Hepatocyte (in vitro differentiated cells): ENCODE measurements at regions not wholly inside any gene's neighbourhood (a gene's known extent, or its start where the extent isn't known, plus 50 kb on each side); places are given as distances from the start of the nearest gene placed in this dataset.

ENCODE experiments used
- DNase-seq: peaks from one replicate; pipeline ENCODE4 v3.0.0-alpha.2; 2016; ENCODE audit warnings: low spot score
- H2AFZ ChIP-seq: fragments of 200-600 bp; sonication (generic); 2 replicates; pipeline ENCODE4 v1.6.0; 2016; ENCODE audit warnings: antibody characterized with exemption, mild to moderate bottlenecking
- H3K27ac ChIP-seq: fragments of 200-600 bp; sonication (generic); 2 replicates; pipeline ENCODE4 v1.5.1; 2016; ENCODE audit warnings: mild to moderate bottlenecking
- H3K27me3 ChIP-seq: fragments of 200-600 bp; sonication (generic); 2 replicates; pipeline ENCODE4 v1.6.1; 2016
- H3K36me3 ChIP-seq: fragments of 200-600 bp; sonication (generic); replicated peaks from 2 replicates; pipeline ENCODE4 v1.5.1; 2016; ENCODE audit warnings: low read depth; ENCODE audit not compliant: insufficient read depth
- H3K4me1 ChIP-seq: fragments of 200-600 bp; sonication (generic); 2 replicates; pipeline ENCODE4 v1.5.1; 2016; ENCODE audit warnings: mild to moderate bottlenecking, moderate library complexity; ENCODE audit not compliant: insufficient read depth
- H3K4me2 ChIP-seq: fragments of 200-600 bp; sonication (generic); 2 replicates; pipeline ENCODE4 v1.6.0; 2016
- H3K4me3 ChIP-seq: fragments of 200-600 bp; sonication (generic); 2 replicates; pipeline ENCODE4 v1.5.1; 2016; ENCODE audit warnings: mild to moderate bottlenecking
- H3K79me2 ChIP-seq: fragments of 200-600 bp; sonication (generic); 2 replicates; pipeline ENCODE4 v1.6.0; 2017; ENCODE audit warnings: mild to moderate bottlenecking
- H3K9me2 ChIP-seq: fragments of 200-600 bp; sonication (generic); replicated peaks from 2 replicates; pipeline ENCODE4 v1.6.0; 2017; ENCODE audit warnings: mild to moderate bottlenecking; ENCODE audit not compliant: insufficient read depth
- H3K9me3 ChIP-seq: fragments of 200-600 bp; sonication (generic); 2 replicates; pipeline ENCODE4 v1.5.1; 2016; ENCODE audit warnings: low read depth, mild to moderate bottlenecking
- H4K20me1 ChIP-seq: fragments of 200-600 bp; sonication (generic); 2 replicates; pipeline ENCODE4 v1.6.0; 2016; ENCODE audit warnings: mild to moderate bottlenecking; ENCODE audit not compliant: insufficient read depth, poor library complexity, severe bottlenecking
- CTCF ChIP-seq: fragments of 200-600 bp; sonication (generic); IDR thresholded peaks from 2 replicates; pipeline ENCODE4 v1.5.1; 2016; ENCODE audit warnings: antibody characterized with exemption, mild to moderate bottlenecking; ENCODE audit not compliant: poor library complexity
- EZH2 ChIP-seq: fragments of 200-600 bp; sonication (generic); IDR thresholded peaks from 2 replicates; pipeline ENCODE4 v1.6.1; 2016; ENCODE audit warnings: antibody characterized with exemption, mild to moderate bottlenecking, borderline replicate concordance
- EZH2phosphoT487 ChIP-seq: fragments of 200-600 bp; sonication (generic); IDR thresholded peaks from one replicate; pipeline ENCODE4 v1.6.1; 2018; ENCODE audit warnings: antibody characterized with exemption, mild to moderate bottlenecking, low read depth, moderate library complexity; ENCODE audit not compliant: unreplicated experiment, severe bottlenecking
- WGBS: methylation state at CpG from one replicate; pipeline ENCODE4 v1.1.6; 2016; ENCODE audit warnings: low lambda C conversion rate; ENCODE audit errors: missing lambda C conversion rate; 5-methylcytosine and 5-hydroxymethylcytosine counted together

GRCh38 chr3:166444336-166444735 is 607.1 kb upstream of the BCHE start:
- Histone ChIP-seq H3K36me3 (no peaks in the 10 kb centered on the region), H3K4me2 (no peak overlapping the region), H3K27ac (no peak overlapping the region), H3K4me3 (no peak overlapping the region), H3K9me2 (no peaks in the 10 kb centered on the region), H3K9me3 (no peaks in the 10 kb centered on the region), H2AFZ (no peak overlapping the region), H3K4me1 (no peaks in the 10 kb centered on the region), H3K27me3 (no peaks in the 10 kb centered on the region), H3K79me2 (no peaks in the 10 kb centered on the region), H4K20me1 (no peaks in the 10 kb centered on the region)
- no peak for DNase-seq
- TF ChIP-seq EZH2: no peak
- no peak for TF ChIP-seq EZH2phosphoT487
- no peak for TF ChIP-seq CTCF
- 88% methylated on average over 4 of the region's 4 CpGs for WGBS

GRCh38 chr3:166435469-166436057 is 598.3 kb upstream of the BCHE start:
- no peaks in the 10 kb centered on the region for H3K27me3 ChIP-seq

GRCh38 chr3:166433060-166433459 is 595.8 kb upstream of the BCHE start:
- no peaks in the 10 kb centered on the region for H3K79me2 ChIP-seq
- no peak overlapping the region for H3K4me2 ChIP-seq
- H3K4me1 ChIP-seq: no peaks in the 10 kb centered on the region
- no peaks in the 10 kb centered on the region for H3K9me2 ChIP-seq
- H2AFZ ChIP-seq: no peak overlapping the region
- H4K20me1 ChIP-seq: no peaks in the 10 kb centered on the region
- DNase-seq: no peak
- H3K9me3 ChIP-seq: no peaks in the 10 kb centered on the region
- no peaks in the 10 kb centered on the region for H3K27me3 ChIP-seq
- no peak overlapping the region for H3K4me3 ChIP-seq
- WGBS: 81% methylated on average over 2 of the region's 2 CpGs
- TF ChIP-seq EZH2phosphoT487: no peak
- no peak for TF ChIP-seq EZH2
- no peak for TF ChIP-seq CTCF
- no peaks in the 10 kb centered on the region for H3K36me3 ChIP-seq
- no peak overlapping the region for H3K27ac ChIP-seq

More at GRCh38 chr3:166435469-166436057, 598.3 kb upstream of the BCHE start:
- Histone ChIP-seq H3K4me2 (no peak overlapping the region), H3K4me3 (no peak overlapping the region), H3K9me2 (no peaks in the 10 kb centered on the region), H3K9me3 (no peaks in the 10 kb centered on the region), H2AFZ (no peak overlapping the region), H3K36me3 (no peaks in the 10 kb centered on the region), H3K79me2 (no peaks in the 10 kb centered on the region), H3K27ac (no peak overlapping the region), H4K20me1 (no peaks in the 10 kb centered on the region), H3K4me1 (no peaks in the 10 kb centered on the region)
- WGBS: 92% methylated on average over 3 of the region's 3 CpGs
- no peak for DNase-seq
- TF ChIP-seq CTCF (no peak), EZH2phosphoT487 (no peak), EZH2 (no peak)
